Mammary epithelial cell (primary cell): ENCODE measurements at regions not wholly inside any gene's neighbourhood (a gene's known extent, or its start where the extent isn't known, plus 50 kb on each side); places are given as distances from the start of the nearest gene placed in this dataset.

Experiments
- EZH2 ChIP-seq: IDR thresholded peaks from 2 replicates; pipeline ENCODE4 v1.6.1; 2012; ENCODE audit warnings: low read length, inconsistent platforms, borderline replicate concordance
- TF ChIP-seq, protein P1 (sequence below), 2 donors: IDR thresholded peaks in 1 of 2; conservative IDR thresholded peaks in 1 of 2; 2 replicates each; pipeline ENCODE4 v1.5.1; 2011 to 2012; ENCODE audit warnings: inconsistent platforms in 2 of 2, low read length in 2 of 2, mild to moderate bottlenecking in 2 of 2, control low read depth in 1 of 2, low read depth in 1 of 2; ENCODE audit not compliant: insufficient read depth in 1 of 2; ENCODE audit errors: extremely low read depth in 1 of 2

DNA sequence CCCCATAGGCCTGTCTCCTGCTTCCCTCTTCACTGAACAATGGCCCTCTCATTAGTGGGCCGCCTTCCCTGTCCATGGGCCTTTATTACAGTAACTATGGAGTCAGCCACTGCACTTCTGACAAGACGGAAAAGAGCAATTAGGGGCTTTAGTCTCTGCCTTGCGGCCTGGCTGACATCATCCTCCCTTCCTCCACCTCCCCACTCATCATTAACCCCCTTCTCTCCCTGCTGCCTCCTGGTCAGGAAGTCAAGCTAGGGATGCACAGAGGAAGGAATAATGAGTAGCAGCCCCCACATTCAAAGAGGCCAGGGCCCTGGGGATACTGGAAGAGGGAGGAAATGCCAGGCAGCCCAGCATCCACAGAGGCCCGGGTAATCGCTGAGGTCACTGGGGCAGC, 101.6 kb upstream of the PLXNA4 start:
- TF ChIP-seq, protein P1, sequence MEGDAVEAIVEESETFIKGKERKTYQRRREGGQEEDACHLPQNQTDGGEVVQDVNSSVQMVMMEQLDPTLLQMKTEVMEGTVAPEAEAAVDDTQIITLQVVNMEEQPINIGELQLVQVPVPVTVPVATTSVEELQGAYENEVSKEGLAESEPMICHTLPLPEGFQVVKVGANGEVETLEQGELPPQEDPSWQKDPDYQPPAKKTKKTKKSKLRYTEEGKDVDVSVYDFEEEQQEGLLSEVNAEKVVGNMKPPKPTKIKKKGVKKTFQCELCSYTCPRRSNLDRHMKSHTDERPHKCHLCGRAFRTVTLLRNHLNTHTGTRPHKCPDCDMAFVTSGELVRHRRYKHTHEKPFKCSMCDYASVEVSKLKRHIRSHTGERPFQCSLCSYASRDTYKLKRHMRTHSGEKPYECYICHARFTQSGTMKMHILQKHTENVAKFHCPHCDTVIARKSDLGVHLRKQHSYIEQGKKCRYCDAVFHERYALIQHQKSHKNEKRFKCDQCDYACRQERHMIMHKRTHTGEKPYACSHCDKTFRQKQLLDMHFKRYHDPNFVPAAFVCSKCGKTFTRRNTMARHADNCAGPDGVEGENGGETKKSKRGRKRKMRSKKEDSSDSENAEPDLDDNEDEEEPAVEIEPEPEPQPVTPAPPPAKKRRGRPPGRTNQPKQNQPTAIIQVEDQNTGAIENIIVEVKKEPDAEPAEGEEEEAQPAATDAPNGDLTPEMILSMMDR (conservative IDR thresholded peaks at IDR 0.05 in 1 of 2, IDR thresholded peaks at IDR 0.05 in 1 of 2; ENCODE audit: extremely low read depth in 1 of 2, insufficient read depth in 1 of 2, low read depth in 1 of 2, low read length in 2 of 2), result no peak
- no peak for TF ChIP-seq EZH2
